ENCODE measurements at regions not wholly inside any gene's neighbourhood (a gene's known extent, or its start where the extent isn't known, plus 50 kb on each side); places are given as distances from the start of the nearest gene placed in this dataset.
A peak's percentile ranks its signal among the peaks of the same experiment; 100 is the strongest.
"Not testable (repeated sequence)": the region's sequence is repeated elsewhere in the genome, so short reads cannot be mapped to it uniquely, and the experiment has no call there.

- peaks cover 10% of the 10 kb centered on the region for H3K36me3 Mint-ChIP-seq (ENCODE audit: low read depth)
- H3K4me3 Mint-ChIP-seq: no peak overlapping the region
- no peaks in the 10 kb centered on the region for H3K4me1 Mint-ChIP-seq (ENCODE audit: low read depth)
- H3K27ac Mint-ChIP-seq: no peak overlapping the region
- H3K27me3 Mint-ChIP-seq: no peaks in the 10 kb centered on the region
- H3K9me3 Mint-ChIP-seq: peaks cover 14% of the 10 kb centered on the region
Measured at GRCh38 chr6:155909710-155910109, 454.1 kb upstream of the NOX3 start.

GRCh38 chr6:155895641-155896040 is 440.0 kb upstream of the NOX3 start:
- Mint-ChIP-seq H3K4me1 (ENCODE audit: low read depth) (no peaks in the 10 kb centered on the region), H3K36me3 (ENCODE audit: low read depth) (no peaks in the 10 kb centered on the region), H3K27me3 (no peaks in the 10 kb centered on the region), H3K4me3 (no peak overlapping the region), H3K27ac (no peak overlapping the region), H3K9me3 (peaks cover 7% of the 10 kb centered on the region)

DNA sequence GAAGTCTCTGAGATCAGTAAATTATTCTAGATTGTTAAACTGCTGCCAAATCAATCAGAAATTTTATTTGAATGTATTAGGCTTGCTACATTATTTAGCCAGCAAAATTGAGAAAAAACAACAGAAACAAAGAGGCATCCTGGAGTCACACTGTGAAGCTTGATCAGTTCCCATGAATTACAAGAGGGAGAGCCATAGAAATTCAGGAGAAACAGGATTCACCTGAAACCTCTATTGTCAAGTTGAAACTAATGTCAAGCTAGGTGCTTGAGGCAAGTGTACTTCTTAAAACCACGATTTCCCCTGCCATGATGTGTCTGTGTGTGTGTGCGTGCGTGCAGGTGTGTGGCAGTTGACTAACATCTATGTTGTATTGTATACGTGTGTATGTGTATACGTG is 439.1 kb upstream of the NOX3 start:
- Mint-ChIP-seq H3K27me3 (no peaks in the 10 kb centered on the region), H3K9me3 (peaks cover 10% of the 10 kb centered on the region), H3K4me1 (ENCODE audit: low read depth) (peaks cover 3% of the 10 kb centered on the region), H3K36me3 (ENCODE audit: low read depth) (no peaks in the 10 kb centered on the region), H3K27ac (no peak overlapping the region), H3K4me3 (no peak overlapping the region)

DNA sequence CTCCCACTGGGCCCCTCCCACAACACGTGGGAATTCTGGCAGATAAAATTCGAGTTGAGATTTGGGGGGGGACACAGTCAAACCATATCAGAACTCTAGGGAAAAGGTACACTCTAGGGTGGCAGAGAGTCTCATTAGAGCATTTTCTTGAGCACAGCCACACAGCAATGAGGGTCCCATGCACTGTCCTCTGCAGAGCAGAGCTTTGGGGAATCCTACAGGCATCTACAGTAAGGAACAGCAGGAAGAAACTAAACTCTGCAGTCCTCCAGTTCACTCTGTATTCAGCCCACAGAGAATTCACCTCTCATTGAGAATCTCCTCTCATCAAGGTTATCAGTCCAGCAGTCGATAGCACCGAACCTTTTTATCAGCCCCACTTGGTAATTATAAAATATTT is 438.6 kb upstream of the NOX3 start:
- Mint-ChIP-seq H3K27ac (no peak overlapping the region), H3K27me3 (no peaks in the 10 kb centered on the region), H3K4me1 (ENCODE audit: low read depth) (peaks cover 3% of the 10 kb centered on the region), H3K4me3 (no peak overlapping the region), H3K36me3 (ENCODE audit: low read depth) (no peaks in the 10 kb centered on the region), H3K9me3 (peaks cover 10% of the 10 kb centered on the region)

DNA sequence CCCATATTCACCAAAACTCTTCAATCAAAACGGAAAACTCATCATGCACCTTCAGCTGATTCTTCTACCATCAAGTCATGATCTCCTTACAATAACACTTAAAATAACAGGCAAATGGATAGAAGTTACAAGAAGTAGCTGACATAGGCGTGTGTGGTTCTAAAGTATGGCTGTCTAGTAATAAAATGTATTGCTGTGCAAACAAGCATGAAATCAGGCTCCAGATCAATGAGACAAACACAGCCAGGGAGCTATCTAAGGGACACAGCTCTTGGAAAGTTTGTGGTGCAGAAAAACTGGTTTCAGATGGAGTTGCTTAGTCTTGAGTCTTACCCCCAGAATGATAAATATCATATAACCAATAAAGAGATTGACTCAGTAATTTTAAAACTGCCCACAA is 434.8 kb upstream of the NOX3 start:
- Mint-ChIP-seq H3K27ac (no peak overlapping the region), H3K36me3 (ENCODE audit: low read depth) (no peaks in the 10 kb centered on the region), H3K4me3 (no peak overlapping the region), H3K4me1 (ENCODE audit: low read depth) (peaks cover 3% of the 10 kb centered on the region), H3K27me3 (no peaks in the 10 kb centered on the region), H3K9me3 (peaks cover 10% of the 10 kb centered on the region)

- H3K4me3 Mint-ChIP-seq: no peak overlapping the region
- peaks cover 3% of the 10 kb centered on the region for H3K4me1 Mint-ChIP-seq (ENCODE audit: low read depth)
- peaks cover 10% of the 10 kb centered on the region for H3K9me3 Mint-ChIP-seq
- H3K36me3 Mint-ChIP-seq (ENCODE audit: low read depth): no peaks in the 10 kb centered on the region
- no peaks in the 10 kb centered on the region for H3K27me3 Mint-ChIP-seq
- no peak overlapping the region for H3K27ac Mint-ChIP-seq
Measured at GRCh38 chr6:155889410-155889809, 433.8 kb upstream of the NOX3 start.

DNA sequence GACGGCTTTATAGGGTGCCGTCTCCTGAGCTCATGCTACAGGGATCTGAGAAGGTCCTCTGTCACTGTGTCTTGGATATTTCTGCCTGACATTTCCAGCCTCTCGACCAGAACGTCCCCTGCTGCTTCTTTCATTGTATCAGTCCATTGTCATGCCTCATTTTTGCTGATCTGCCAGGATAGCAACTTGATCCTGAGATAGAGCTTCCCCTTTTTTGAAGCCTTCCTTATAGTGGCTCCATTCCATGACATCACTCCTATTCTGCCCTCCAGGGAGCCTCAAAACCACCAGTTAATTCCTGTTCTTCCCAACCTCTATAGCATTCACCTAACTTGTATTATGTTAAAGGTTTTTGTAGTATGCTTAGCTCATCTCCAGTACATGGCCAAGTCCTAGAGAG is 431.8 kb upstream of the NOX3 start:
- H3K27ac Mint-ChIP-seq: no peak overlapping the region
- H3K4me1 Mint-ChIP-seq (ENCODE audit: low read depth): peaks cover 18% of the 10 kb centered on the region
- no peaks in the 10 kb centered on the region for H3K27me3 Mint-ChIP-seq
- peaks cover 10% of the 10 kb centered on the region for H3K9me3 Mint-ChIP-seq
- no peaks in the 10 kb centered on the region for H3K36me3 Mint-ChIP-seq (ENCODE audit: low read depth)
- H3K4me3 Mint-ChIP-seq: no peak overlapping the region

- Mint-ChIP-seq H3K9me3 (no peaks in the 10 kb centered on the region), H3K4me3 (no peak overlapping the region), H3K36me3 (ENCODE audit: low read depth) (no peaks in the 10 kb centered on the region), H3K27ac (no peak overlapping the region), H3K4me1 (ENCODE audit: low read depth) (peaks cover 29% of the 10 kb centered on the region), H3K27me3 (no peaks in the 10 kb centered on the region)
Measured at GRCh38 chr6:155883741-155884140, 428.1 kb upstream of the NOX3 start.

- H3K36me3 Mint-ChIP-seq (ENCODE audit: low read depth): no peaks in the 10 kb centered on the region
- H3K27ac Mint-ChIP-seq: no peak overlapping the region
- no peaks in the 10 kb centered on the region for H3K9me3 Mint-ChIP-seq
- no peak overlapping the region for H3K4me3 Mint-ChIP-seq
- H3K27me3 Mint-ChIP-seq: no peaks in the 10 kb centered on the region
- peaks cover 29% of the 10 kb centered on the region for H3K4me1 Mint-ChIP-seq (ENCODE audit: low read depth)
Measured at GRCh38 chr6:155883334-155883731, 427.7 kb upstream of the NOX3 start.

DNA sequence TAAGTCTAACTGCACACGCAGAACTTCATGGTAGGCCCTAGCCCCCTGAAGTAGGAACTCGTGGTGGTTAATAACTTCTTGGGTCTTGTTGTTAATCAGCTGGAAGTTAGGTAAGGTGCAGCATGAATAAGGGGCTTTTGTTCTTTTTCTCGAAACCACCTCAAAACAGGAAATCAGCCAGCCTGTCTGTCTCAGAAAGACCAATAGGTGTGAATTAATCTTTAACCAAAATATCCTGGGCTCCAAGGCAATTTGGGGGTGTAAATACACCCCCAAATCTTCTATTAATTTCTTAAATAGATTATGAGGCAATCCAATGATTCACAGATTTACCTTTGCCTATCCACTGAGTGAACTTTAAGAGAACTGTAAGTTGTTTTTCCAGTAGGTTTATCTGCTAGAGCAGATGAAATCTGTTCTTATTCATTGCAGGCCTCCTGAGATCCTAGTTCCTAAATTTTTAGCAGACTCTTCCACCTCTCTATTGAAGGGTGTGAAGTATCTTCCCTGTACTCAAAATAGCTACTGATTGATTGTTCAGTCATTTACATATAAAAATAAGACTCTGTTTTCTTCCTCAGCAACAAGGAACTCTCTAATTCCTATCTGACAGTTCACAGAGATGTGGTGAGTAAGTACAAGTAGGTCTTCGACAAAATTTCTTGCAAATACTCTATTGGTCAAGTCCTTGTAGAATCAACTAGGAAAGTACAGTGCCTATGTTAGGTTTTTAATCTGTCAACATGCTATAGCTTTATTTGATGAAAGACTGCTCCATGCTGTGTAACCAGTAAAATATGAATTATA is 427.1 kb upstream of the NOX3 start:
- H3K27ac Mint-ChIP-seq: no peak overlapping the region
- H3K4me1 Mint-ChIP-seq (ENCODE audit: low read depth): peaks cover 29% of the 10 kb centered on the region
- H3K4me3 Mint-ChIP-seq: no peak overlapping the region
- H3K27me3 Mint-ChIP-seq: no peaks in the 10 kb centered on the region
- H3K36me3 Mint-ChIP-seq (ENCODE audit: low read depth): no peaks in the 10 kb centered on the region
- H3K9me3 Mint-ChIP-seq: peaks cover 2% of the 10 kb centered on the region

GRCh38 chr6:155881826-155882526 is 426.3 kb upstream of the NOX3 start:
- H3K27ac Mint-ChIP-seq: peak overlapping the region; percentile 29
- peaks cover 2% of the 10 kb centered on the region for H3K9me3 Mint-ChIP-seq
- no peaks in the 10 kb centered on the region for H3K36me3 Mint-ChIP-seq (ENCODE audit: low read depth)
- H3K4me1 Mint-ChIP-seq (ENCODE audit: low read depth): peaks cover 29% of the 10 kb centered on the region
- H3K4me3 Mint-ChIP-seq: no peak overlapping the region
- no peaks in the 10 kb centered on the region for H3K27me3 Mint-ChIP-seq

- Mint-ChIP-seq H3K36me3 (ENCODE audit: low read depth) (no peaks in the 10 kb centered on the region), H3K27ac (no peak overlapping the region), H3K4me1 (ENCODE audit: low read depth) (peaks cover 29% of the 10 kb centered on the region), H3K4me3 (no peak overlapping the region), H3K27me3 (no peaks in the 10 kb centered on the region), H3K9me3 (peaks cover 2% of the 10 kb centered on the region)
Measured at GRCh38 chr6:155880900-155881299, 425.3 kb upstream of the NOX3 start.

GRCh38 chr6:155872961-155873360 is 417.3 kb upstream of the NOX3 start:
- H3K4me1 Mint-ChIP-seq (ENCODE audit: low read depth): peaks cover 6% of the 10 kb centered on the region
- H3K27me3 Mint-ChIP-seq: no peaks in the 10 kb centered on the region
- peaks cover 2% of the 10 kb centered on the region for H3K9me3 Mint-ChIP-seq
- no peaks in the 10 kb centered on the region for H3K36me3 Mint-ChIP-seq (ENCODE audit: low read depth)
- H3K4me3 Mint-ChIP-seq: no peak overlapping the region
- no peak overlapping the region for H3K27ac Mint-ChIP-seq

- no peaks in the 10 kb centered on the region for H3K4me1 Mint-ChIP-seq (ENCODE audit: low read depth)
- H3K27ac Mint-ChIP-seq: no peak overlapping the region
- no peaks in the 10 kb centered on the region for H3K36me3 Mint-ChIP-seq (ENCODE audit: low read depth)
- H3K27me3 Mint-ChIP-seq: peaks cover 4% of the 10 kb centered on the region
- no peak overlapping the region for H3K4me3 Mint-ChIP-seq
- no peaks in the 10 kb centered on the region for H3K9me3 Mint-ChIP-seq
Measured at GRCh38 chr6:155867682-155868081, 412.0 kb upstream of the NOX3 start.

DNA sequence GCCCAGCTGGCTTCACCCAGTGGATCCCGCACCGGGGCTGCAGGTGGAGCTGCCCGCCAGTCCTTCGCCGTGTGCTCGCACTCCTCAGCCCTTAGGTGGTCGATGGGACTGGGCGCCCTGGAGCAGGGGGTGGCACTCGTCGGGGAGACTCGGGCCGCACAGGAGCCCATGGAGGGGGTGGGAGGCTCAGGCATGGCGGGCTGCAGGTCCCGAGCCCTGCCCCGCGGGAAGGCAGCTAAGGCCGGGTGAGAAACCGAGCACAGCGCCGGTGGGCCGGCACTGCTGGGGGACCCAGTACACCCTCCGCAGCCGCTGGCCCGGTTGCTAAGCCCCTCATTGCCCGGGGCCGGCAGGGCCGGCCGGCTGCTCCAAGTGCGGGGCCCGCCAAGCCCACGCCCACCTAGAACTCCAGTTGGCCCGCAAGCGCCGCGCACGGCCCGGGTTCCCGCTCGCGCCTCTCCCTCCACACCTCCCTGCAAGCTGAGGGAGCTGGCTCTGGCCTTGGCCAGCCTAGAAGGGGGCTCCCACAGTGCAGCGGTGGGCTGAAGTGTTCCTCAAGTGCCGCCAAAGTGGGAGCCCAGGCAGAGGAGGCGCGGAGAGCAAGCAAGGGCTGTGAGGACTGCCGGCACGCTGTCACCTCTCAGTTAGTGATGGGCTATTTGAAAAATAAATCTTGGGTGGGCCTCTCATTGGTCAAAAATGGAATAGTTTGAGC is 411.2 kb upstream of the NOX3 start:
- not testable (repeated sequence) for H3K27ac Mint-ChIP-seq; H3K4me1 Mint-ChIP-seq (ENCODE audit: low read depth); H3K36me3 Mint-ChIP-seq (ENCODE audit: low read depth); H3K9me3 Mint-ChIP-seq; H3K4me3 Mint-ChIP-seq; H3K27me3 Mint-ChIP-seq
